IgD-negative memory B cell (primary cell): ENCODE measurements at regions not wholly inside any gene's neighbourhood (a gene's known extent, or its start where the extent isn't known, plus 50 kb on each side); places are given as distances from the start of the nearest gene placed in this dataset.

Experiments used
- H3K27ac Mint-ChIP-seq, 3 donors: one replicate each; pipeline ENCODE4 v1.8.0; 2020 to 2022; ENCODE audit warnings: mild to moderate bottlenecking in 3 of 3, mixed read lengths in 3 of 3, moderate library complexity in 1 of 3
- H3K27me3 Mint-ChIP-seq: one replicate; pipeline ENCODE4 v1.8.0; 2021; ENCODE audit warnings: mixed read lengths
- H3K36me3 Mint-ChIP-seq: one replicate; pipeline ENCODE4 v1.8.0; 2020; ENCODE audit warnings: mild to moderate bottlenecking, mixed read lengths
- H3K4me1 Mint-ChIP-seq, 3 donors: one replicate each; pipeline ENCODE4 v1.8.0; 2020 to 2022; ENCODE audit warnings: mixed read lengths in 3 of 3, mild to moderate bottlenecking in 1 of 3
- H3K4me3 Mint-ChIP-seq, 4 donors: one replicate each; pipeline ENCODE4 v1.8.0; 2020 to 2022; ENCODE audit warnings: mild to moderate bottlenecking in 4 of 4, mixed read lengths in 4 of 4, moderate library complexity in 3 of 4
- H3K9me3 Mint-ChIP-seq, 3 donors: one replicate each; pipeline ENCODE4 v1.8.0; 2020 to 2021; ENCODE audit warnings: mixed read lengths in 3 of 3, mild to moderate bottlenecking in 1 of 3

GRCh38 chr12:84341467-84342193 is 571.0 kb downstream of the SLC6A15 start:
- no peak overlapping the region for H3K27ac Mint-ChIP-seq
- H3K27me3 Mint-ChIP-seq, result no peaks in the 10 kb centered on the region
- peaks cover 0 to 5% (median 2%) of the 10 kb centered on the region in 3 donors for H3K9me3 Mint-ChIP-seq
- H3K36me3 Mint-ChIP-seq, result no peaks in the 10 kb centered on the region
- no peak overlapping the region for H3K4me3 Mint-ChIP-seq
- no peaks in the 10 kb centered on the region for H3K4me1 Mint-ChIP-seq

GRCh38 chr12:84336231-84336630 is 576.4 kb downstream of the SLC6A15 start:
- H3K36me3 Mint-ChIP-seq, result no peaks in the 10 kb centered on the region
- no peak overlapping the region for H3K27ac Mint-ChIP-seq
- H3K4me3 Mint-ChIP-seq, result no peak overlapping the region
- H3K27me3 Mint-ChIP-seq, result no peaks in the 10 kb centered on the region
- peaks cover 3 to 6% (median 3%) of the 10 kb centered on the region in 3 donors for H3K9me3 Mint-ChIP-seq
- no peaks in the 10 kb centered on the region for H3K4me1 Mint-ChIP-seq

GRCh38 chr12:84329938-84330337 is 582.7 kb downstream of the SLC6A15 start:
- Mint-ChIP-seq H3K4me1 (no peaks in the 10 kb centered on the region), H3K9me3 (peaks cover 3 to 4% (median 3%) of the 10 kb centered on the region in 3 donors), H3K27me3 (no peaks in the 10 kb centered on the region), H3K36me3 (no peaks in the 10 kb centered on the region), H3K27ac (no peak overlapping the region), H3K4me3 (no peak overlapping the region)

- H3K36me3 Mint-ChIP-seq, result no peaks in the 10 kb centered on the region
- no peak overlapping the region for H3K27ac Mint-ChIP-seq
- no peak overlapping the region for H3K4me3 Mint-ChIP-seq
- peaks cover 0 to 1% (median 0%) of the 10 kb centered on the region in 3 donors for H3K4me1 Mint-ChIP-seq
- no peaks in the 10 kb centered on the region for H3K27me3 Mint-ChIP-seq
- H3K9me3 Mint-ChIP-seq, result peaks cover 2 to 12% (median 9%) of the 10 kb centered on the region in 3 donors
These were observed 596.7 kb downstream of the SLC6A15 start for GRCh38 chr12:84315926-84316325.

- Mint-ChIP-seq H3K4me3 (no peak overlapping the region), H3K4me1 (no peaks in the 10 kb centered on the region), H3K36me3 (no peaks in the 10 kb centered on the region), H3K27ac (no peak overlapping the region), H3K27me3 (no peaks in the 10 kb centered on the region), H3K9me3 (peaks cover 2 to 8% (median 7%) of the 10 kb centered on the region in 3 donors)
These were observed 599.3 kb downstream of the SLC6A15 start for GRCh38 chr12:84313323-84313675.

GRCh38 chr12:84308211-84308610 is 604.4 kb downstream of the SLC6A15 start:
- no peak overlapping the region for H3K27ac Mint-ChIP-seq
- no peak overlapping the region for H3K4me3 Mint-ChIP-seq

GRCh38 chr12:84305144-84305543 is 607.5 kb downstream of the SLC6A15 start:
- H3K9me3 Mint-ChIP-seq, result peaks cover 0 to 7% (median 0%) of the 10 kb centered on the region in 3 donors
- H3K36me3 Mint-ChIP-seq, result no peaks in the 10 kb centered on the region
- H3K27ac Mint-ChIP-seq, result no peak overlapping the region
- H3K4me3 Mint-ChIP-seq, result no peak overlapping the region
- H3K4me1 Mint-ChIP-seq, result no peaks in the 10 kb centered on the region
- H3K27me3 Mint-ChIP-seq, result no peaks in the 10 kb centered on the region

More at GRCh38 chr12:84308211-84308610, 604.4 kb downstream of the SLC6A15 start:
- H3K9me3 Mint-ChIP-seq, result peaks cover 2 to 11% (median 3%) of the 10 kb centered on the region in 3 donors
- no peaks in the 10 kb centered on the region for H3K27me3 Mint-ChIP-seq
- no peaks in the 10 kb centered on the region for H3K36me3 Mint-ChIP-seq
- no peaks in the 10 kb centered on the region for H3K4me1 Mint-ChIP-seq

GRCh38 chr12:84294246-84294645 is 618.4 kb downstream of the SLC6A15 start:
- Mint-ChIP-seq H3K27me3 (no peaks in the 10 kb centered on the region), H3K4me3 (no peak overlapping the region), H3K36me3 (no peaks in the 10 kb centered on the region), H3K27ac (no peak overlapping the region), H3K9me3 (peaks cover 0 to 9% (median 5%) of the 10 kb centered on the region in 3 donors), H3K4me1 (no peaks in the 10 kb centered on the region)

- H3K36me3 Mint-ChIP-seq, result no peaks in the 10 kb centered on the region
- peaks cover 0 to 4% (median 2%) of the 10 kb centered on the region in 3 donors for H3K9me3 Mint-ChIP-seq
- H3K27ac Mint-ChIP-seq, result no peak overlapping the region
- no peak overlapping the region for H3K4me3 Mint-ChIP-seq
- H3K27me3 Mint-ChIP-seq, result no peaks in the 10 kb centered on the region
- no peaks in the 10 kb centered on the region for H3K4me1 Mint-ChIP-seq
These were observed 622.4 kb downstream of the SLC6A15 start for GRCh38 chr12:84290168-84290567.

GRCh38 chr12:84277986-84278385 is 634.6 kb downstream of the SLC6A15 start:
- H3K9me3 Mint-ChIP-seq, result no peaks in the 10 kb centered on the region
- no peak overlapping the region for H3K27ac Mint-ChIP-seq
- H3K4me3 Mint-ChIP-seq, result no peak overlapping the region
- no peaks in the 10 kb centered on the region for H3K4me1 Mint-ChIP-seq
- no peaks in the 10 kb centered on the region for H3K27me3 Mint-ChIP-seq
- H3K36me3 Mint-ChIP-seq, result no peaks in the 10 kb centered on the region

- H3K27me3 Mint-ChIP-seq, result no peaks in the 10 kb centered on the region
- no peaks in the 10 kb centered on the region for H3K36me3 Mint-ChIP-seq
- H3K9me3 Mint-ChIP-seq, result peaks cover 0 to 3% (median 0%) of the 10 kb centered on the region in 3 donors
- H3K4me1 Mint-ChIP-seq, result no peaks in the 10 kb centered on the region
- H3K27ac Mint-ChIP-seq, result no peak overlapping the region
- H3K4me3 Mint-ChIP-seq, result no peak overlapping the region
These were observed 636.4 kb downstream of the SLC6A15 start for GRCh38 chr12:84276215-84276614.

- Mint-ChIP-seq H3K27ac (no peak overlapping the region), H3K36me3 (no peaks in the 10 kb centered on the region), H3K9me3 (peaks cover 0 to 3% (median 0%) of the 10 kb centered on the region in 3 donors), H3K27me3 (no peaks in the 10 kb centered on the region), H3K4me3 (no peak overlapping the region), H3K4me1 (no peaks in the 10 kb centered on the region)
These were observed 640.3 kb downstream of the SLC6A15 start for GRCh38 chr12:84272324-84272723.

- Mint-ChIP-seq H3K27ac (no peak overlapping the region), H3K4me1 (no peaks in the 10 kb centered on the region), H3K9me3 (peaks cover 0 to 4% (median 0%) of the 10 kb centered on the region in 3 donors), H3K4me3 (no peak overlapping the region), H3K27me3 (no peaks in the 10 kb centered on the region), H3K36me3 (no peaks in the 10 kb centered on the region)
These were observed 642.0 kb downstream of the SLC6A15 start for GRCh38 chr12:84270470-84271140.

GRCh38 chr12:84247931-84248330 is 664.7 kb downstream of the SLC6A15 start:
- Mint-ChIP-seq H3K4me1 (no peaks in the 10 kb centered on the region), H3K36me3 (no peaks in the 10 kb centered on the region), H3K27me3 (no peaks in the 10 kb centered on the region), H3K27ac (no peak overlapping the region), H3K4me3 (no peak overlapping the region), H3K9me3 (peaks cover 0 to 15% (median under 1%) of the 10 kb centered on the region in 3 donors)

GRCh38 chr12:84243686-84244085 is 668.9 kb downstream of the SLC6A15 start:
- H3K27ac Mint-ChIP-seq, result no peak overlapping the region
- no peaks in the 10 kb centered on the region for H3K27me3 Mint-ChIP-seq
- H3K4me1 Mint-ChIP-seq, result no peaks in the 10 kb centered on the region
- H3K36me3 Mint-ChIP-seq, result no peaks in the 10 kb centered on the region
- H3K4me3 Mint-ChIP-seq, result no peak overlapping the region
- peaks cover 0 to 8% (median 0%) of the 10 kb centered on the region in 3 donors for H3K9me3 Mint-ChIP-seq

- H3K9me3 Mint-ChIP-seq, result no peaks in the 10 kb centered on the region
- no peaks in the 10 kb centered on the region for H3K36me3 Mint-ChIP-seq
- H3K4me1 Mint-ChIP-seq, result no peaks in the 10 kb centered on the region
- H3K27ac Mint-ChIP-seq, result no peak overlapping the region
- H3K27me3 Mint-ChIP-seq, result no peaks in the 10 kb centered on the region
- no peak overlapping the region for H3K4me3 Mint-ChIP-seq
These were observed 689.8 kb downstream of the SLC6A15 start for GRCh38 chr12:84222841-84223240.
